Fibroblast of gingiva (primary cell): ENCODE measurements at regions not wholly inside any gene's neighbourhood (a gene's known extent, or its start where the extent isn't known, plus 50 kb on each side); places are given as distances from the start of the nearest gene placed in this dataset.
"Not testable (repeated sequence)": the region's sequence is repeated elsewhere in the genome, so short reads cannot be mapped to it uniquely, and the experiment has no call there.

Experiments
- DNase-seq: peaks from one replicate; pipeline ENCODE4 v3.0.0-alpha.2; 2011; ENCODE audit warnings: low read depth

DNA sequence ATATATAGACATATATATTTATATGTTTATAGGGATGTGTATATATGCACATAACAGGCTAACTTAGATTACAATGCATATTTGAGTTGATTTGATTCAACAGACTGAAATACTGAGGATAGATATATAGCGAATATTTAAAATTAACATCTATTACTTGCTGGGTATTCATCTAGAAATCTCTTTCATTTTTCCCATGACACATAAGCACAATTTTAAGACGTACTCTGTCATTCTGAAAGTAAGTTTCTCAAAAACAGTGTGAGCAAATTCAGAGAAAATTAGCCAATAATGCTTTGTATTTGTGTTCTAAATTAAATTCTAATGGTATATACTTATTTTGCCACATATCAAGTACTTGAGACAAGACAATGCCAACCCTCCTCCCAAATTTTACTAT, 907.5 kb upstream of the MDGA2 start:
- DNase-seq, result no peak

DNA sequence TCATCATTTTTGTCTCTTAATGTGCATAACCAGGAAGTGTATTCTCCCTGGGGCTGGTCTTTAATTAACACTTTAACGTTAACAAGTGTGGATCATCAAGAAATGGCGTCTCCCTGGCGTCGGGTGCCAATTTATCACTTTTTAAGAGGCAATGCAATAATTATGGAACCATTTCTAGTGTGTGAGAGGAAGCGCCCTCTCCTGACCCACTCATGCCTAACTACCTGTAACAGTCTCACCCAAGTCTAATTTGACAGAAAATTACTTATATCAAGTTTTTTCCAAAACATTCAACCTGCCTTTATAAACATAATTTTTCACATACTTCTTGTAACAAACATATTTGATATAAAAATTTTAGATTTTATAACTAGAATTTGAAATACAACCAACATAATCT, 905.3 kb upstream of the MDGA2 start:
- DNase-seq, result no peak

DNA sequence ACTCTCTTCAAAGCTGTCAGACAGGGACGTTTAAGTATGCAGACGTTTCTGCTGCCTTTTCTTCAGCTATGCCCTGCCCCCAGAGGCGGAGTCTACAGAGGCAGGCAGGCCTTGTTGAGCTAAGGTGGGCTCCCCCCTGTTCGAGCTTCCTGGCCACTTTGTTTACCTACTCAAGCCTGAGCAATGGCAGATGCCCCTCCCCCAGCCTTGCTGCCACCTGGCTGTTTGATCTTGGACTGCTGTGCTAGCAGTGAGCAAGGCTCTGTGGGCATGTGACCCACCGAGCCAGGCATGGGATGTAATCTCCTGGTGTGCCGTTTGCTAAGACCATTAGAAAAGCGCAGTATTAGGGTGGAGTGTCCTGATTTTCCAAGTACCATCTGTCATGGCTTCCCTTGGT, 900.4 kb upstream of the MDGA2 start:
- no peak for DNase-seq

DNA sequence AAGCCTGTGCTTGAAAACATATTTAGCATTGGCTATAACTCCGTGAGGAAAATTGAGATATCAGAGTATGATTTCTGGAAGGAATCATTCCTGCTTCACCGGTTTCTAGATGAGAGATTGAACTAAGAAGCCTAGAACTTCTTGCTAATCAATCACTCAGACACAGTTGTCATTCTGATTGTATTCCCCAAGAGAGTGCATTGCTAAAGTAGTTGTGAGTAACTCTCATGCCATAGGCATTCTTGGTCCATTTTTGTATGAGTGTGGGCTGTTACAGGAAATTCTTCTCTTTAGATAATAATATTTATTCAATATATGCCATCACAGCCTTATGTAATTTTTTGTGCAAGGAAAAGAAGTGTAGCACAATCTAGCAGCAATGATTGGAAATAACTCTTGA, 893.3 kb upstream of the MDGA2 start:
- DNase-seq, result no peak

DNA sequence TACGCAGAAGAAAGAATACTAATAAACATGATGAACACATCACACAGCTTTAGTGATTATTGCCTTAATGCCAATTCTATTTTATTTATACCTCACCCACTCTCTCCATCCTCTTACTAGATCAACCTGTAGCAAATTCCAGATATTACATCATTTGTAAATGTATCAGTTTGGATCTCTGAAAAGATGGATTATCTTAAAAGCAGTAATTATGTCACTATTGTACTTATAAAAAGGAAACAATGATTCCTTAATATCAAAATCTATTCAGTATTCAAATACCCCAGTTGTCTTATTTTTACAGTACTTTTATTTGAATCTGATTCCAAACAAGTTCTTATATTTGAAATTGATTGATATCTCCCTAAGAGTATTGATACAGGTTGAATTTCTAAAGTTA, 892.8 kb upstream of the MDGA2 start:
- DNase-seq, result no peak

DNA sequence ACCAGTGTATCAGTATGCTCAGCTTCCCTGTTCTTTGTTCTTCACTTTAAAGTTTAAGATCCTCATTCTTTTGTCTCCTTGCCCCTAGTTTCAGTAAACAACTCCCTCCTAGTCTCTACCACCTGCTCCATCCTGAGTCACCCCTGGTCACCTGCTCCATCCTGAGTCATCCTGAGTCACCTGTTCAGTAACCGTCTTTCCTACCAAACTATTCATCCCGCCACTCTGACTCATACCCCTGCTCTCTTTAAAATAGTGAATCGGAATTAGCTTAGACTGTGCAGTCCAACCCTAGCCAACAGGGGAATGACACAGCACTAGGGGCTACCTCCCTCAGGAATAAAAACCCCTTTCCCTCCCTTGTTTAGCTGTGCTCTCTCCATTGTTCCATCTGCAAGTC, 888.1 kb upstream of the MDGA2 start:
- no peak for DNase-seq

DNA sequence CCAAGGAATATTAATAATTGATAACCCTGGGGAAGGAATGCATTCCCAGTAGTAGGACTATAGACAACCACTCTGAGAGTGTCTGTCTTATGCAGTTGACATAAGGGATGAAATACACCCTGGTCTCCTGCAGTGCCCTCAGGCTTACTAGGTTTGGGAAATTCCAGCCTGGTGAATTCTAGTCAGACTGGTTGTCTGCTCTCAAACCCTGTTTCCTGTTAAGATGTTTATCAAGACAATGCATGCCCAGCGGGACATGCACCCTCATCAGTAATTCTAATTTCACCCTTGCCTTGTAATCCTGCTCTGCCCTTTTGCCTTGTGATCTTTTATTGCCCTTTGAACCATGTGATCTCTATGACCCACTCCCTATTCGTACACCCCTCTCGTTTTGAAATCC, 886.0 kb upstream of the MDGA2 start:
- DNase-seq, result not testable (repeated sequence)

DNA sequence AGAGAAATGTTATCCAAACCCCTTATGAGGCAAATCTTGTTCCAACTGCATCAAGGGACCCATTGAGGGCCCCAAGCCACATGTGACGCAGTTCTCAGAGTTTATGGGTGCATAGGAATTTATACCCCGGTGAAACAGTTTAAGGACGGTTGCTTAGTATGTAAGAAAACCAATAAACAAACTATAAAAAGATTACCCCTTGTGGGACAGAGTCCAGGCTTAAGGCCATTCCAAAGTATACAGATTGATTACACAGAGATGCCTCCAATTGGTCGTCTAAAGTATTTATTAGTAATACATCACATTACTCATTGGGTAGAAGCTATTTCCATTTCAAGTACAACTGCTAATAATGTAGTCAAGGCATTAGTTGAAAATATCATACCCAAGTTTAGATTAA, 885.0 kb upstream of the MDGA2 start:
- DNase-seq, result no peak

DNA sequence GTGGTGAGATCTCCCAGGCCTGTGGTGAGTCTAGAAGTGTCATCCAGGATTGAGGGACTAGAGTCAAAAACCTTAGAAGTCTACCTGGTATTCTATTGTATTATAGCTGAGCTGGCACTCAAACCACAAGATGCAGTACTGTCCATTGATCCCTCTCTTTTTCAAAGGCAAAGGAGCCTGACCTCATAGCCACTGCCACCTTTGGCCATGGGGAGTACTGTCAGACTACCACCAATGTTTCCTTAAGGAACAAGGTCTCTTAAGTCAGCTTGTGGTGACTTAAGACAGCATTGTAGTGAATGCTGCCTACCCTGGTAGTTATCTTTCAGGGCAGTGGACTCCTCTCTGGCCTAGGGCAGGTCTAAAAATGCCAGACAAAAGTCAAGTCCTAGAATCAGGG, 878.0 kb upstream of the MDGA2 start:
- no peak for DNase-seq

DNA sequence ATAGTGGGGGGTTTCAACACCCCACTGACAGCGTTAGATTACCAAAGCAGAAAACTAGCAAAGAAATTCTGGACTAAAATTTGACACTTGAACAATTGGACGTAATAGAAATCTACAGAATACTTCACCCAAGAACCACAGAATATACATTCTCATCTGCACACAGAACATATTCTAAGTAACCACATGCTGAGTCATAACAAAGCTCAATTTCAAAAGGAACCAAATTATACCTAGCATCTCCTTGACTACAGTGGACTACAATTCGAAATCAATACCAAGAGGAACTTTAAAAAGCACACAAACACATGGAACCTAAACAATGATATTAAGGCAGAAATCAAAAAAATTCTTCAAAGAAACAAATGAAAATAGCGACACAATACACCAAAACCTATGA, 871.6 kb upstream of the MDGA2 start:
- no peak for DNase-seq

DNA sequence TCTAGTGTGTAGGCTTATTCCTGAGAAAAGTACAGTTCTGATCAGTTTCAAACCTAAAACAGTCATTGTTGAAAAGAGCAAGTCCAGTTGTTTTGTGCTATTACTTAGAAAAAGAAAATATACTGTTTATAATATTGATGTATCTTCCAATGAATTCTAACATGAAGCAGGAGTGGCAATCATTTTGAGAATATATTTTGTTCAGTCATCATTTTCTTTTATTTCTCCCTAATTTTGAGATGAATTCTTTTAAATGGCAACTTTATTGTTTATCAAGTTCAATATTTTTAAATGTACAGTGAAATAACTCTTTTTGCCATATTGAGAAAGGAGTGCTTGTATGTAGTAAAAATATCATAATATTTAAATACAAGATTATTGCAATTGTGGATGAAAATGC, 862.2 kb upstream of the MDGA2 start:
- DNase-seq, result no peak

DNA sequence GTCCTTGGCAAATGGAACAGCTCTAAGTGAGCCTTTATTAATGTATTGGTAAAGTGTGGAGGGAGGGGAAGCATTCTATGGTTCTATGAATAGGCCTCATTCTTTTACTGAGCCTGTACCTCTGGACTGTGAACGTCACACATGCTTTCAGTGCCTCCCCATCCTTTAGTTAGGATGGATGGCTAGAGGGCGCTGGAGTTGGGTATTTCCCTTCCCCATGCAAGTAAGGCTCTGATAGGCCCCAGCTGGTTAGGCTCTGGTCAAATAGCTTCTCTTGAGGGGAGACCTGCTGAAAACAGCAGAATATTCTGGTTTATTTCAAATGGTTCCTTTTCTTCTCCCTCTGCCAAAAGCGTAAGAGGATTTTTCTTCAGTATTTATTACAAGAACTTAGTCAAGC, 860.9 kb upstream of the MDGA2 start:
- no peak for DNase-seq

DNA sequence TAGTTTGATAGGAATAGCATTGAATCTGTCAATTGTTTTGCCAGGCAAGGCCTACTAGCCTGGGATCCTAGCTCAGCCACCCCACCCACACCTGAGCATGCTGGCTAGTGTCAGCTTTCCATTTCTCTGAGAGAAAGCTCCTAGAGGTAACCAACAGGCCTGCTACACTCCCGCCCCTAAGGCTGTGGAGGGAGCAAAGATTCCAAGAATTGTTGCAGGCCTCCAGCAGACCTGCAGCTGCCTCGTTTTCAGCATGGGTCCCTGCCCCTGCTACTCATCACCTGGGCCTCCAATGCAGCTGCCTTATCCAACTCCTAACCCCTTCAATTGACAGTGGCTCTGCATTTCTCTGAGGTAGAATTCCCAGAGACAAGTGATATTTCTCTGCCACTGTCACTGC, 852.4 kb upstream of the MDGA2 start:
- DNase-seq, result no peak

DNA sequence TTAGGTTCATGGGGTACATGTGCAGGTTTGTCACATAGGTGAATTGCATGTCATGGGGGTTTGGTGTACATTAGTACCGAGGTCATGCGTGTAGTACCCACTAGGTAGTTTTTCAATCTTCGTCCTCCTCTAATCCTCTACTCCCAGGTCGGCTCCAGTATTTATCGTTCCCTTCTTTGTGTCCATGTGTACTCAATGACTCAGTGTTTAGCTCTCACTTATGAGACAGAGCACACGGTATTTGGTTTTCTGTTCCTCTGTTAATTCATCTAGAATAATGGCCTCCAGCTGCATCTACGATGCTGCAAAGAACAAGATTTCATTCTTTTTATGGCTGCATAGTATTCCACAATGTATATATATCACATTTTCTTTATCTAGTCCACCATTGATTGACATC, 850.9 kb upstream of the MDGA2 start:
- DNase-seq, result no peak

DNA sequence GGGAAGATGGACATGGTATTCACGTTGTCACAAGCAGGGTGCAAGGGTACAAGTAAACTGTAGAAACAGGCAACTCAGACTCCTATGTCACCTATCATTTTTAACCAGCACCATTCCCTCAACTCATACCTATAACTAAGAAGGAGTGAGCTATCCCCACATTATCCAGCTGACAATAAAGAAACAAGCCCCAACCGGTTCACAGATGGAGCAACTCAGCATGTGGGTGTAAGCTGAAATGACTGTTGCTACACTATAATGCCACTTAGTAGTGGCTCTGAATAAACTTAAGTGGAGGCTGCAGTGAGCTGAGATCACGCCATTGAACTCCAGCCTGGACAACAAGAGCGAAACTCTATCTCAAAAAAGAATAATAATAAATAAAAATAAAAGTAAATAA, 829.5 kb upstream of the MDGA2 start:
- DNase-seq, result no peak

DNA sequence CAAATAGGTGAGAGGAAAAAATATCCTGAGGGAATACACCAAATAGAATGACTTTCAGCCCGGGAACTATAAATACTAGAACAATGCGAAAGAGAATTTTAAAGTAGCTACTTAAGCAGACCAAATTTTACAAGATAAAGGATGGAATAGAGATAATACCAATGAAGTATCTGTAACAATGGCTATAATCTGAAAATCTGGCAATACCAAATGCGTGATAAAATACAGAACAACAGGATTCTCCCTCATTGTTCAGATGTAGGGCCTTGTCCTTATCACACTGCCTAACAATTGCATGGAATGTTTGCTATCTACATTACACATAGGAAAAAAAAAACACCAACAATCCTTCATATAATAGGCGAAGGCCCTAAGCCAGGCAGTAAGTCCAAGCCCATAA, 815.4 kb upstream of the MDGA2 start:
- no peak for DNase-seq

DNA sequence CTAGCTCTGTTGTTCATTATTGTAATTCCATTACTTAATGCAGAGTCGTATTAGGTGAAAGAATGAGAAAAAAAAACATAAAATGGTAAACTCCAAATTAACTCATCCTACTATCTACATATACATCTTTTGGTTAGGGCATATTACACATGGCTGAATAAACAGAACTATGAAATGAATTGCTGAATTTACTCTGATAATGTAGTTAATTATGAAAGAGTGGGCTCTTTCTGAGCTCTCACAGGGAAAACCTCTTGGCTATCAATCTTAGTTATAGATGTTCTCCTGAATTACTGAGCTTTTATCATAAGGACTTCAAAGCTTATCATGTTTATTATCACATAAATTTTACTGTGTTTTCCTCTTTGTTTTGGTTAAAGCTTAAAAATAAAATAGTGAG, 798.5 kb upstream of the MDGA2 start:
- DNase-seq, result no peak

DNA sequence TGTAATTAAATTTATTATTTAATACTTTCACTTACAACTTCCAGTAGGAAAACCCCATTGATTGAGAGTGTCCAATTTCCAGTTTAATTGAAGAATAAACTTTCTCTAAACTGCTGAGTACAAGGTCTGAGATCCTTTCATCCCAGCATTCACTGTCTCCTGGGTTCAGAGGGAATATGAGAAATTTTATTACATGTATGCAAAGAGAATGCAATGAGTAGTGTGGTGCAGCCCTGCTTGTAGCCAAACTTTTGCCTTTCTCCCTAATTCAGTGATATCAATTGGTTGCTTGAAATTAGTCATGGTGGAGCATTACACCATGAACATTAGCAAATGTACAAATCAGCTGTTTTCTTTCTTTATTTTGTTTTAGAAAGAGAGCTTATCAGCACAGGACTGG, 780.6 kb upstream of the MDGA2 start:
- no peak for DNase-seq

DNA sequence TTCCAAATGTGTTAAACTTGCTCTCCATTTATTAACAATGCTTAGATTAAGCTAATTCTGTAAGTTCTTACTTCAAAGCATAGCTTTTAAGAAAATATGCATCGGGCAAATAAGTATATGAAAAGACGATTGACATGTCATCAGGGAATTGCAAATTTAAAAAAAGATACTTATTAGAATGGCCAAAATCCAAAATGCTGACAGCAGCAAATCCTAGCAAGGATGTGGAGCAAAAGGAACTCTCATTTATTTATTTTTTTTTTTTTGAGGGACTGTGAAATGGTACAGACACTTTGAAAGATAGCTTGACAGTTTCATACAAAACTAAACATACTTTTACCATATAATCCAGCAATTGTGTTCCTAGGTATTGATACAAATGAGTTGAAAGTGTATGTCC, 779.5 kb upstream of the MDGA2 start:
- DNase-seq, result no peak

DNA sequence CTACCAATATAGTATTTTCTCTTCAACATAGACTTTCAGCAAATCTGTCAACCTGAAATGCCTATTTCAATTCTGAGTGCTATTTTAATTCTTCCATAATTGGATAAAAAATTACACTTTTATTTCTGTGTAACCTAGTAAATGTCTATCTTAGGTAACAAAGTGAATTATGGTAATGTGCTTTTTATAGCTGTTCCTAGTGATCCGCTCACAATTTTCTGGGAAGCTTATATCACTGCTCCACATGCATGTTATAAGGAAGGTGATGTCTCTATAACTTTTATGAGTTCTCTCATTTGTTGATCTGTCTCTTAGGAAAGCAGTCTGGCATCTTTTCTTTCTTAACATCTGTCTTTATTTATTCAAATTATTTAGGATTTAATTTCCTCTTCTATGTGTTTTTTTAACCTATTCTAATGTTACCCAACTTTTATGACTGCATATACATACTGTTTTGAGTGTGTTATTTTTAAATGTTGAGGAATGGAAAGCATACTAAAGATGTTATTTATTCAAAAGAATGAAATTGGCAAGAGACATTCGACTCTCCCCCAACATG, 777.1 kb upstream of the MDGA2 start:
- no peak for DNase-seq

DNA sequence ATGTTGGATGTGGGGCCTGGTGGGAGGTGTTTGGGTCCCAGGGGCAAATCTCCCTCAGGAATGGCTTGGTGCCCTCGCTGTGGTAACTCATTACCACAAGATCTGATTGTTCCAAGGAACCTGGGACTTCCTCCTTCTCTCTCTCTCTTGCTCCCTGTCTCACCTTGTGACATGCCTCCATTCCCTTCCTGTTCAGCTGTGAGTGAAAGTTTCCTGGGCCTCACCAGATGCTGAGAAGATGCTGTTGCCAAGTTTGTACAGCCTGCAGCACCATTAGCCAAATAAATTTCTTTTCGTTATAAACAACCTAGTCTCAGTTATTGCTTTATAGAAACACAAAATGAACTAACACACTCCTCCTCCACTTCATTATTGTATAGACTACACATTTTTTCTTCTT, 759.8 kb upstream of the MDGA2 start:
- DNase-seq, result no peak

DNA sequence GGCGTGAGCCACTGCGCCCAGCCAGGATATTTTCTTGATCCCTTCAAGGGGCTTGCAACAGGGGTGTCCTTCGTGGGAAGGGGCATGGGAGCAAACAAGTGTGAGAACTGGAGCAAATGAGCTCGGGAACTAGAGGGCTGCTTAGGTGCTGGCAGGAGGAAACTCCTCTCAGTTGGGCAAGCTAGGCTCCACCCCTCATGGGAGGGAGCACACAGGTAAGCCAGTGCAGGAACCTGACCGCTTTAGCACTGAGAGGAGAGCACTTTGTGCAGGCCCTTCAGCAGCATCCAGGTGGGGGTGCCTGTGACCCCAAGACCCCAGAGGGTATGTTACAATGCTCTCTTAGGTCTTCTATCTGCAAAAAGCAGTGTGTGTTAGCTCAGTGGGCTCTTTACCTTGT, 755.4 kb upstream of the MDGA2 start:
- DNase-seq, result no peak

DNA sequence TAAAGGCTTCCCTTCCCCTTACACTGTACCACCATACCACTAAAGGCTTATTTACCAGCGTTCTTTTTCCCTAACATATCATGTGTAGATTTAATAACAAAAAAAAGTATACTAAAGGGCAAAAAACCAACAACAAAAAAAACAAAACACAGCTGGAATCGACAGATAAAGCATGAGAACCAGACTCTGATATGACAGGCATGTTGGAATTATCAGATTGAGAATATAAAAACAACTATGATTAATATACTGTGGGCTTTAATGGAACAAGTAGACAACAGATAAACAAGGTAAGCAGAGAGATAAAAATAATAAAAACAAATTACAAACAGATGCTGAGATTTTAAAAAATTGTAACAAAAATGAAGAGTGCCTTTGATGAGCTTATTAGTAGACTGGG, 754.1 kb upstream of the MDGA2 start:
- DNase-seq, result no peak

DNA sequence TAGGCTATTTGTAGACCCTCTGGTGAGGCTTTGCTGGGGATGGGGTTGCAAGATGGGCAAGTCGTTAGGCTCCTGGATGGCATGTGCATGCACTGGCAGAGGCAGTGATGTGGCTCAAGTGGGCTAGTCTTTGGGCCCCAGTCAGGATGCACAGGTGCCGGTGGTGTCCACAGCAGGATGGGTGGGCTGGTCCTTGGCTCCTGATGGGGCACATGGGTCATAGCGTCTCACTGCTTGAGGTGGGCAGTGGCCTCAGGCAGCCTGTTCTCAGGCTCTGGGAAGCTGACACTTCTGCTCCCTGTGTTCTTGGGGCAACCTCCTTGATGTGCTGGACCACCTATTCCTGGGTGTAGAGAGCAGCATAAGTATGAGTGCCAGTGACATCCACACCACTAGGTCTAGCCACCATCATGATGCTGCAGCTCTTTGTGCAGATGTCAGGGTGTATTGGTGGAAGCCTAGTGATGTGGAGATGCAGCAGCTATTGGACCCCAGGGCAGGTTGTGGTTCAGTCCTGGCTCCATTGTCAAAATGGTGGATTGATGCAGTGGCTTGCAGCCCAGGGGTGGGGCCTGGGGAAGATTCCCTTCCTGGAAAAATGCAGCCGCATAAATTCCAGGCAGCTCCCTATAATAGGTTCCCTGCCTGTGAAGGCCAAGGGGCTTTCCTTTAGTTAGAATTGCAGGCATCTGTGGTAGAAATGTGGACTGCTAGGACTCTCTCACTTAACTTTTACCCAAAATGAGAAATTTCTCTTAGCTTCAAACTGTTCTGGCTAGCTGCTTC, 742.5 kb upstream of the MDGA2 start:
- DNase-seq, result no peak
